Left ventricle myocardium inferior (tissue), 1 donor: ENCODE measurements at regions not wholly inside any gene's neighbourhood (a gene's known extent, or its start where the extent isn't known, plus 50 kb on each side); places are given as distances from the start of the nearest gene placed in this dataset.

Experiments used
- DNase-seq: peaks from one replicate; pipeline ENCODE4 v3.0.0-alpha.2; 2020
- H3K27ac ChIP-seq: fragments of 200-600 bp; replicated peaks from 2 replicates; pipeline ENCODE4 v1.8.0; 2021
- H3K27me3 ChIP-seq: fragments of 200-600 bp; 2 replicates; pipeline ENCODE4 v1.8.0; 2021; ENCODE audit warnings: low read depth
- H3K36me3 ChIP-seq: fragments of 200-600 bp; 2 replicates; pipeline ENCODE4 v1.8.0; 2021
- H3K4me1 ChIP-seq: fragments of 200-600 bp; 2 replicates; pipeline ENCODE4 v1.8.0; 2021
- H3K4me3 ChIP-seq: fragments of 200-600 bp; 2 replicates; pipeline ENCODE4 v1.8.0; 2021; ENCODE audit warnings: mild to moderate bottlenecking, moderate library complexity
- H3K9me3 ChIP-seq: fragments of 200-600 bp; replicated peaks from 2 replicates; pipeline ENCODE4 v1.8.0; 2021
- CTCF ChIP-seq: fragments of 200-600 bp; IDR thresholded peaks from 2 replicates; pipeline ENCODE4 v1.8.0; 2021; ENCODE audit warnings: antibody characterized with exemption, mild to moderate bottlenecking, borderline replicate concordance
- intact Hi-C: fragments of 100-400 bp; cut with micrococcal nuclease; formaldehyde crosslinking; loops from one replicate; pipeline ENCODE4 v1.11.0; 2022
- donor health status: DM: no; HTN: yes; CAD: no; lungs with severe emphysema.

DNA sequence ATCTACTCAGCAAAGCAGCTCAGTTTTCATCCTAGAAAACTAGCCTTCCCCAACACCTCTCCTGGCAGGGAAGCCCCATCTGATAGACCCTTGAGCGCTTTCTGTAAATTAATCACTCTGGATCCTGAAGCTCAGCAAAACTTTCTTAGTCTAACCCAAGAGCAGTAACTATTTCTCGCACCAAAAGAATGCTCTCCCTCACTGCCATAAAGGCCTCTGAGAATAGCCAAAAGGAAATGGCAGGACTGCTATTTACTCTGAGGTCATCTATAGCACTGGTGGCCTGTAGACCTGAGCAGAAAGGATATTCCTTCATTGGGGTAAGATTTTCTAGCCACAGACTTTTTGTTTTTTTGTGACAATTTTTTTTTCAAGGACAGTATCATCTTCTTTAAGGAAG lies 345.8 kb upstream of the ADAMTS9 start:
- no peak overlapping the region for H3K27ac ChIP-seq
- no peak for TF ChIP-seq CTCF
- intact Hi-C loops, result no loop called here
- H3K4me1 ChIP-seq, result no peaks in the 10 kb centered on the region
- no peaks in the 10 kb centered on the region for H3K36me3 ChIP-seq
- H3K4me3 ChIP-seq, result no peak overlapping the region
- H3K27me3 ChIP-seq, result no peaks in the 10 kb centered on the region
- DNase-seq, result no peak
- H3K9me3 ChIP-seq, result no peaks in the 10 kb centered on the region

DNA sequence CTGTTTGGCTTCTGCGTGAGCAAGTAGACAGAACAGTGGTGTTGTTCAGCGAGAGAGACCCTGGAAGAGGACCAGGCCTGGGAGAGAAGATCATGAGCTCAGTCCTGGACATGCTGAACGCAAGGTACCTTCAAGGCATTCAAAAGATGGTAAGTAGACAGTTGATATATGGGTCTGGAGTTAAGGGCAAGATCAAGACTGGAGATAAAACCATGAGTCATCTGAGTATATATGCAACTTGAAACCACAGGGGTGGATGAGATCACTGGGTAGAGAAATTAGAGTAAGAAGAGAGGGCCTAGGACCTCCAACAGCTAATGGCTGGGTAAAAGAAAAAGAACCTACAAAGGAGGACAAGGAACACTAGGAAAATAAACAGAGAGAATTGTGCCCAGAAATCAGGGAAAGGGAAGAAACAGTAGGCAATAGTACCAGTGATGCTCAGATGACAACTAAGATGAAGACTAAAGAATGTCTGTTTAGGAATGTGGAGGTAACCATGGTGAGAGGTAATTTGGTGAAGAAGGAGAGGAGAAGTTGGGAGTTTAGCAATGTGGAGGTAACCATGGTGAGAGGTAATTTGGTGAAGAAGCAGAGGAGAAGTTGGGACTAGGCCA lies 343.2 kb upstream of the ADAMTS9 start:
- intact Hi-C loops, result no loop called here
- no peaks in the 10 kb centered on the region for H3K27me3 ChIP-seq
- H3K27ac ChIP-seq, result no peak overlapping the region
- TF ChIP-seq CTCF, result no peak
- H3K4me3 ChIP-seq, result no peak overlapping the region
- no peak for DNase-seq
- H3K36me3 ChIP-seq, result no peaks in the 10 kb centered on the region
- H3K4me1 ChIP-seq, result no peaks in the 10 kb centered on the region
- no peaks in the 10 kb centered on the region for H3K9me3 ChIP-seq

DNA sequence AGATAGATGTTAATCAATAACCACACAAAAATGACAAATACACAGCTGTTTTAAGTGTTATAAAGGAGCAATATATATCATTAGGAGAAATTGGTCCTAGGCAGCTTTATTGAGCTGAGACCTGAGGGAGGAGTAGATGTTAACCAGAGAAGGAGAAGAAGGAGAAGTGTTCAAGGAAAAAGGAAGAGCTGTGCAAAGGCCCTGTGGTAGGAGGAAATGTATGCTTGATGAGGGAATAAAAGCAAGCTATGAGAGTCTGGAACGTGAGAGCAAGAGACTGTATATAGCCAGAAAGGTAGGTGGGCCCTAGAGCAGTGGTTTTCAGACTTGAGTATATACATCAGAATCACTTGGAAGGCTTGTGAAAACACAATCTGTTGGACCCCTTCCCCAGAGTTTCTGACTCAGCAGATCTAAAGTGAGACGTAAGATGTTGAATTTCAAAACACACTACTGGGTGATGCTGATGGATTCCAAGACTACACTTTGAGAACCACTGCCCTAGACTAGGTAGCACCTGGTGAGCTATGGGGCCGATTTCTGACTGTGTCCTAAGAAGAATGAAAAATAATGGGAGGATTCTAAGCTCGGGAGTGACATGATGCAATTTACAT lies 342.3 kb upstream of the ADAMTS9 start:
- Histone ChIP-seq H3K9me3 (no peaks in the 10 kb centered on the region), H3K4me3 (no peak overlapping the region), H3K27me3 (no peaks in the 10 kb centered on the region), H3K36me3 (no peaks in the 10 kb centered on the region), H3K4me1 (no peaks in the 10 kb centered on the region), H3K27ac (no peak overlapping the region)
- intact Hi-C loops, result no loop called here
- no peak for TF ChIP-seq CTCF
- DNase-seq, result no peak

- Histone ChIP-seq H3K4me3 (no peak overlapping the region), H3K9me3 (no peaks in the 10 kb centered on the region), H3K27me3 (no peaks in the 10 kb centered on the region), H3K27ac (no peak overlapping the region), H3K4me1 (no peaks in the 10 kb centered on the region), H3K36me3 (no peaks in the 10 kb centered on the region)
- intact Hi-C loops, result no loop called here
- TF ChIP-seq CTCF, result no peak
- DNase-seq, result no peak
These were observed 341.3 kb upstream of the ADAMTS9 start for GRCh38 chr3:65029130-65029529.

GRCh38 chr3:65028024-65028423 lies 340.2 kb upstream of the ADAMTS9 start:
- no peak overlapping the region for H3K27ac ChIP-seq
- no peak for TF ChIP-seq CTCF
- no peaks in the 10 kb centered on the region for H3K36me3 ChIP-seq
- H3K9me3 ChIP-seq, result no peaks in the 10 kb centered on the region
- no peak for DNase-seq
- no peaks in the 10 kb centered on the region for H3K4me1 ChIP-seq
- H3K4me3 ChIP-seq, result no peak overlapping the region
- H3K27me3 ChIP-seq, result no peaks in the 10 kb centered on the region
- intact Hi-C loops, result no loop called here
